ENCODE measurements at regions not wholly inside any gene's neighbourhood (a gene's known extent, or its start where the extent isn't known, plus 50 kb on each side); places are given as distances from the start of the nearest gene placed in this dataset.

GRCh38 chr15:38961931-38962330 lies 397.3 kb upstream of the RASGRP1 start:
- no peaks in the 10 kb centered on the region for H3K9me3 Mint-ChIP-seq
- H3K27me3 Mint-ChIP-seq (ENCODE audit: low read depth in 3 of 3) = peaks cover 0 to 2% (median 2%) of the 10 kb centered on the region in 3 donors

GRCh38 chr15:38972831-38973230 lies 408.2 kb upstream of the RASGRP1 start:
- no peaks in the 10 kb centered on the region for H3K36me3 Mint-ChIP-seq
- 94% methylated on average over 2 of the region's 4 CpGs for WGBS (ENCODE audit: insufficient coverage)

More at GRCh38 chr15:38961931-38962330, 397.3 kb upstream of the RASGRP1 start:
- no peaks in the 10 kb centered on the region for H3K36me3 ChIP-seq (replicated peaks in 1 of 2; ENCODE audit: control insufficient read depth in 1 of 2, insufficient read depth in 2 of 2, low read length in 2 of 2)
- intact Hi-C loops (cut with micrococcal nuclease) = no loop called here
- no peaks in the 10 kb centered on the region for H3K79me2 ChIP-seq (ENCODE audit: insufficient read depth, low read length)
- H3K9me3 ChIP-seq (replicated peaks in 1 of 2; ENCODE audit: control insufficient read depth in 1 of 2, insufficient read depth in 1 of 2, low read length in 2 of 2) = no peaks in the 10 kb centered on the region
- H3K27me3 ChIP-seq (ENCODE audit: control insufficient read depth in 2 of 2, insufficient read depth in 2 of 2, low read length in 2 of 2) = no peaks in the 10 kb centered on the region
- no peak overlapping the region for H3K4me2 ChIP-seq (replicated peaks; ENCODE audit: extremely low read depth, low read length, poor library complexity, severe bottlenecking)
- H4K20me1 ChIP-seq (ENCODE audit: insufficient read depth, low read length) = no peaks in the 10 kb centered on the region
- Mint-ChIP-seq H3K4me3 (no peak overlapping the region), H3K4me1 (no peaks in the 10 kb centered on the region), H3K36me3 (no peaks in the 10 kb centered on the region), H3K27ac (no peak overlapping the region)
- TF ChIP-seq CTCF (IDR thresholded peaks at IDR 0.05) = no peak
- no peak overlapping the region for H3K27ac ChIP-seq (ENCODE audit: low read depth in 1 of 2, low read length in 2 of 2)
- H3K9ac ChIP-seq (ENCODE audit: insufficient read depth, low read length, poor library complexity, severe bottlenecking) = no peak overlapping the region
- DNase-seq = no peak
- no peak overlapping the region for H3K4me3 ChIP-seq (replicated peaks in 1 of 3; ENCODE audit: low read depth in 2 of 3, low read length in 3 of 3)
- WGBS (ENCODE audit: insufficient coverage) = 100% methylated on average over 1 of the region's 2 CpGs
- H2AFZ ChIP-seq (ENCODE audit: insufficient read depth, low read depth, low read length, poor library complexity, severe bottlenecking) = no peak overlapping the region
- no peaks in the 10 kb centered on the region for H3K4me1 ChIP-seq (ENCODE audit: control insufficient read depth in 1 of 2, insufficient read depth in 2 of 2, low read length in 2 of 2)

More at GRCh38 chr15:38972831-38973230, 408.2 kb upstream of the RASGRP1 start:
- Histone ChIP-seq H3K79me2 (ENCODE audit: insufficient read depth, low read length) (no peaks in the 10 kb centered on the region), H3K27me3 (ENCODE audit: control insufficient read depth in 2 of 2, insufficient read depth in 2 of 2, low read length in 2 of 2) (no peaks in the 10 kb centered on the region), H4K20me1 (ENCODE audit: insufficient read depth, low read length) (no peaks in the 10 kb centered on the region), H2AFZ (ENCODE audit: insufficient read depth, low read depth, low read length, poor library complexity, severe bottlenecking) (no peak overlapping the region), H3K4me3 (replicated peaks in 1 of 3; ENCODE audit: low read depth in 2 of 3, low read length in 3 of 3) (no peak overlapping the region), H3K27ac (ENCODE audit: low read depth in 1 of 2, low read length in 2 of 2) (no peak overlapping the region), H3K9ac (ENCODE audit: insufficient read depth, low read length, poor library complexity, severe bottlenecking) (no peak overlapping the region), H3K4me2 (replicated peaks; ENCODE audit: extremely low read depth, low read length, poor library complexity, severe bottlenecking) (no peak overlapping the region), H3K36me3 (replicated peaks in 1 of 2; ENCODE audit: control insufficient read depth in 1 of 2, insufficient read depth in 2 of 2, low read length in 2 of 2) (no peaks in the 10 kb centered on the region), H3K9me3 (replicated peaks in 1 of 2; ENCODE audit: control insufficient read depth in 1 of 2, insufficient read depth in 1 of 2, low read length in 2 of 2) (peaks cover 6 to 8% of the 10 kb centered on the region in 2 donors), H3K4me1 (ENCODE audit: control insufficient read depth in 1 of 2, insufficient read depth in 2 of 2, low read length in 2 of 2) (no peaks in the 10 kb centered on the region)
- TF ChIP-seq CTCF (IDR thresholded peaks at IDR 0.05) = no peak
- Mint-ChIP-seq H3K27ac (no peak overlapping the region), H3K9me3 (peaks cover 0 to 12% (median 7%) of the 10 kb centered on the region in 7 donors), H3K4me3 (no peak overlapping the region), H3K4me1 (no peaks in the 10 kb centered on the region), H3K27me3 (ENCODE audit: low read depth in 3 of 3) (no peaks in the 10 kb centered on the region)
- DNase-seq = no peak
- intact Hi-C loops (cut with micrococcal nuclease) = no loop called here
